ENCODE measurements at regions not wholly inside any gene's neighbourhood (a gene's known extent, or its start where the extent isn't known, plus 50 kb on each side); places are given as distances from the start of the nearest gene placed in this dataset.

GRCh38 chr12:87121896-87122295 lies 865.7 kb upstream of the MGAT4C start:
- Mint-ChIP-seq H3K4me3 (no peak overlapping the region), H3K27ac (no peak overlapping the region), H3K9me3 (peaks cover 37% of the 10 kb centered on the region), H3K36me3 (ENCODE audit: low read depth) (no peaks in the 10 kb centered on the region), H3K4me1 (ENCODE audit: low read depth) (no peaks in the 10 kb centered on the region), H3K27me3 (ENCODE audit: insufficient read depth) (no peaks in the 10 kb centered on the region)
- no peak for DNase-seq
- no peak for TF ChIP-seq CTCF (IDR thresholded peaks at IDR 0.05)

- H3K4me1 Mint-ChIP-seq (ENCODE audit: low read depth), result no peaks in the 10 kb centered on the region
- H3K9me3 Mint-ChIP-seq, result peaks cover 33% of the 10 kb centered on the region
- H3K4me3 Mint-ChIP-seq, result no peak overlapping the region
- no peak overlapping the region for H3K27ac Mint-ChIP-seq
- DNase-seq, result no peak
- no peaks in the 10 kb centered on the region for H3K36me3 Mint-ChIP-seq (ENCODE audit: low read depth)
- no peak for TF ChIP-seq CTCF (IDR thresholded peaks at IDR 0.05)
- H3K27me3 Mint-ChIP-seq (ENCODE audit: insufficient read depth), result no peaks in the 10 kb centered on the region
Measured at GRCh38 chr12:87120440-87120839, 864.2 kb upstream of the MGAT4C start.

- H3K9me3 Mint-ChIP-seq, result peaks cover 29% of the 10 kb centered on the region
- TF ChIP-seq CTCF (IDR thresholded peaks at IDR 0.05), result no peak
- no peak overlapping the region for H3K27ac Mint-ChIP-seq
- no peaks in the 10 kb centered on the region for H3K4me1 Mint-ChIP-seq (ENCODE audit: low read depth)
- H3K27me3 Mint-ChIP-seq (ENCODE audit: insufficient read depth), result no peaks in the 10 kb centered on the region
- no peaks in the 10 kb centered on the region for H3K36me3 Mint-ChIP-seq (ENCODE audit: low read depth)
- no peak overlapping the region for H3K4me3 Mint-ChIP-seq
- no peak for DNase-seq
Measured at GRCh38 chr12:87119713-87120112, 863.5 kb upstream of the MGAT4C start.

- Mint-ChIP-seq H3K9me3 (peaks cover 22% of the 10 kb centered on the region), H3K27me3 (ENCODE audit: insufficient read depth) (no peaks in the 10 kb centered on the region; the same call in 1 of the 2 replicates), H3K4me3 (no peak overlapping the region), H3K4me1 (ENCODE audit: low read depth) (no peaks in the 10 kb centered on the region), H3K36me3 (ENCODE audit: low read depth) (no peaks in the 10 kb centered on the region), H3K27ac (no peak overlapping the region)
- DNase-seq, result no peak
- no peak for TF ChIP-seq CTCF (IDR thresholded peaks at IDR 0.05)
Measured at GRCh38 chr12:87117526-87117925, 861.3 kb upstream of the MGAT4C start.

- H3K36me3 Mint-ChIP-seq (ENCODE audit: low read depth), result no peaks in the 10 kb centered on the region
- H3K9me3 Mint-ChIP-seq, result peaks cover 15% of the 10 kb centered on the region
- no peak overlapping the region for H3K4me3 Mint-ChIP-seq
- no peak for TF ChIP-seq CTCF (IDR thresholded peaks at IDR 0.05)
- H3K27ac Mint-ChIP-seq, result no peak overlapping the region
- H3K27me3 Mint-ChIP-seq (ENCODE audit: insufficient read depth), result no peaks in the 10 kb centered on the region; the same call in 1 of the 2 replicates
- no peak for DNase-seq
- no peaks in the 10 kb centered on the region for H3K4me1 Mint-ChIP-seq (ENCODE audit: low read depth)
Measured at GRCh38 chr12:87116780-87117179, 860.6 kb upstream of the MGAT4C start.
